H9 (cell line): ENCODE measurements at regions not wholly inside any gene's neighbourhood (a gene's known extent, or its start where the extent isn't known, plus 50 kb on each side); places are given as distances from the start of the nearest gene placed in this dataset.

Experiments
- DNase-seq: peaks from one replicate; pipeline ENCODE4 v3.0.0-alpha.2; 2017
- H2AFZ ChIP-seq: one replicate; pipeline ENCODE4 v1.6.1; 2013; ENCODE audit warnings: mild to moderate bottlenecking, low read length, control low read depth, moderate library complexity
- H2AK5ac ChIP-seq: 2 replicates; pipeline ENCODE4 v1.6.1; 2013; ENCODE audit warnings: low read length, control low read depth, mixed read lengths; ENCODE audit not compliant: insufficient read length
- H2BK120ac ChIP-seq: one replicate; pipeline ENCODE4 v1.6.1; 2013; ENCODE audit warnings: low read depth, mild to moderate bottlenecking, low read length, control low read depth, inconsistent platforms; ENCODE audit not compliant: poor library complexity, severe bottlenecking
- H2BK12ac ChIP-seq: 2 replicates; pipeline ENCODE4 v1.6.1; 2013; ENCODE audit warnings: low read length, control low read depth, mixed read lengths, low read depth; ENCODE audit not compliant: insufficient read length
- H2BK15ac ChIP-seq: 2 replicates; pipeline ENCODE4 v1.6.1; 2013; ENCODE audit warnings: low read depth, low read length, control low read depth
- H2BK20ac ChIP-seq: one replicate; pipeline ENCODE4 v1.6.1; 2013; ENCODE audit warnings: low read depth, mild to moderate bottlenecking, low read length, control low read depth, inconsistent platforms; ENCODE audit not compliant: poor library complexity, severe bottlenecking
- H2BK5ac ChIP-seq: 2 replicates; pipeline ENCODE4 v1.6.1; 2013; ENCODE audit warnings: low read length, control low read depth, mixed read lengths; ENCODE audit not compliant: insufficient read length
- H3K14ac ChIP-seq: 2 replicates; pipeline ENCODE4 v1.6.1; 2013; ENCODE audit warnings: low read length, control low read depth; ENCODE audit not compliant: insufficient read depth
- H3K18ac ChIP-seq: 2 replicates; pipeline ENCODE4 v1.6.1; 2013; ENCODE audit warnings: low read depth, mild to moderate bottlenecking, mixed read lengths, low read length, control low read depth; ENCODE audit not compliant: insufficient read length
- H3K23ac ChIP-seq: 2 replicates; pipeline ENCODE4 v1.6.1; 2013; ENCODE audit warnings: low read length, control low read depth, mixed read lengths, low read depth; ENCODE audit not compliant: insufficient read length
- H3K23me2 ChIP-seq: 2 replicates; pipeline ENCODE4 v1.6.1; 2013; ENCODE audit warnings: low read depth, mild to moderate bottlenecking, mixed read lengths, low read length, control low read depth; ENCODE audit not compliant: insufficient read length, poor library complexity, severe bottlenecking
- H3K27ac ChIP-seq: 2 replicates; pipeline ENCODE4 v1.5.1; 2013; ENCODE audit warnings: low read length, control low read depth, mixed read lengths, low read depth; ENCODE audit not compliant: insufficient read length
- H3K27me3 ChIP-seq: 2 replicates; pipeline ENCODE4 v1.6.1; 2013; ENCODE audit warnings: low read length, control low read depth, inconsistent platforms; ENCODE audit not compliant: insufficient read depth
- H3K4ac ChIP-seq: 2 replicates; pipeline ENCODE4 v1.6.1; 2013; ENCODE audit warnings: low read depth, mild to moderate bottlenecking, control low read depth, inconsistent platforms, low read length, moderate library complexity
- H3K4me1 ChIP-seq: 2 replicates; pipeline ENCODE4 v1.6.1; 2013; ENCODE audit warnings: low read length, control low read depth, inconsistent platforms; ENCODE audit not compliant: insufficient read depth
- H3K4me2 ChIP-seq: 2 replicates; pipeline ENCODE4 v1.6.1; 2013; ENCODE audit warnings: low read length, control low read depth, mixed read lengths; ENCODE audit not compliant: insufficient read length, insufficient read depth
- H3K56ac ChIP-seq: 2 replicates; pipeline ENCODE4 v1.6.1; 2013; ENCODE audit warnings: low read depth, mild to moderate bottlenecking, mixed read lengths, low read length, control low read depth; ENCODE audit not compliant: insufficient read length
- H3K79me1 ChIP-seq: 2 replicates; pipeline ENCODE4 v1.6.1; 2013; ENCODE audit warnings: low read depth, mild to moderate bottlenecking, moderate library complexity, low read length, control low read depth, inconsistent platforms; ENCODE audit not compliant: insufficient read depth, poor library complexity, severe bottlenecking
- H3K79me2 ChIP-seq: 2 replicates; pipeline ENCODE4 v1.6.1; 2013; ENCODE audit warnings: low read length, control low read depth, inconsistent platforms; ENCODE audit not compliant: insufficient read depth
- H3K9ac ChIP-seq: 2 replicates; pipeline ENCODE4 v1.6.1; 2013; ENCODE audit warnings: low read length, control low read depth, mixed read lengths; ENCODE audit not compliant: insufficient read length; ENCODE audit errors: extremely low read depth
- H3K9me3 ChIP-seq: one replicate; pipeline ENCODE4 v1.6.1; 2013; ENCODE audit warnings: low read depth, low read length, inconsistent platforms; ENCODE audit not compliant: control insufficient read depth
- H3T11ph ChIP-seq: one replicate; pipeline ENCODE4 v1.6.1; 2013; ENCODE audit warnings: mild to moderate bottlenecking, low read length, control low read depth, inconsistent platforms
- H4K20me1 ChIP-seq: one replicate; pipeline ENCODE4 v1.6.1; 2013; ENCODE audit not compliant: control insufficient read depth, insufficient read length, insufficient read depth
- H4K5ac ChIP-seq: 2 replicates; pipeline ENCODE4 v1.6.1; 2013; ENCODE audit warnings: low read depth, mild to moderate bottlenecking, mixed read lengths, low read length, control low read depth; ENCODE audit not compliant: insufficient read length
- H4K8ac ChIP-seq: replicated peaks from 2 replicates; pipeline ENCODE4 v1.6.1; 2013; ENCODE audit warnings: low read length, control low read depth, mixed read lengths, low read depth; ENCODE audit not compliant: insufficient read length
- H4K91ac ChIP-seq: 2 replicates; pipeline ENCODE4 v1.6.1; 2013; ENCODE audit warnings: low read depth, mild to moderate bottlenecking, moderate library complexity, mixed read lengths, low read length, control low read depth; ENCODE audit not compliant: insufficient read length
- H3K27ac Mint-ChIP-seq, 3 experiments: 2 replicates in 2 of 3; 3 replicates in 1 of 3; pipeline ENCODE4 v1.8.0; 2020 to 2021; ENCODE audit warnings: mixed read lengths in 3 of 3, mild to moderate bottlenecking in 1 of 3, moderate library complexity in 1 of 3
- H3K27me3 Mint-ChIP-seq: 2 replicates; pipeline ENCODE4 v1.8.0; 2021; ENCODE audit warnings: low read depth, mild to moderate bottlenecking, moderate library complexity, mixed read lengths
- H3K36me3 Mint-ChIP-seq, 3 experiments: 2 replicates in 2 of 3; 3 replicates in 1 of 3; pipeline ENCODE4 v1.8.0; 2020 to 2021; ENCODE audit warnings: low read depth in 3 of 3, mixed read lengths in 3 of 3; ENCODE audit not compliant: insufficient read depth in 1 of 3
- H3K4me1 Mint-ChIP-seq, 2 experiments: 2 replicates each; pipeline ENCODE4 v1.8.0; 2020; ENCODE audit warnings: mixed read lengths in 2 of 2
- H3K4me3 Mint-ChIP-seq, 2 experiments: 2 replicates in 1 of 2; 3 replicates in 1 of 2; pipeline ENCODE4 v1.8.0; 2020 to 2021; ENCODE audit warnings: mild to moderate bottlenecking in 2 of 2, mixed read lengths in 2 of 2, moderate library complexity in 1 of 2
- H3K9me3 Mint-ChIP-seq, 2 experiments: 2 replicates in 1 of 2; 3 replicates in 1 of 2; pipeline ENCODE4 v1.8.0; 2020; ENCODE audit warnings: mild to moderate bottlenecking in 2 of 2, mixed read lengths in 2 of 2, moderate library complexity in 1 of 2
- CTCF ChIP-seq: fragments of 200-600 bp; sonication (generic); conservative IDR thresholded peaks from 3 replicates; pipeline ENCODE4 v1.8.0; 2021; ENCODE audit warnings: antibody characterized with exemption, mild to moderate bottlenecking
- WGBS: extraction: QIAGEN DNeasy Blood & Tissue Kit; methylation state at CpG from one replicate; pipeline ENCODE4 v1.1.7; 2013; ENCODE audit warnings: missing lambda C conversion rate, low lambda C conversion rate, mixed read lengths; ENCODE audit not compliant: insufficient read length; ENCODE audit errors: extremely low coverage; 5-methylcytosine and 5-hydroxymethylcytosine counted together

- H3K27me3 ChIP-seq: no peaks in the 10 kb centered on the region
- no peaks in the 10 kb centered on the region for H3K27me3 Mint-ChIP-seq
- TF ChIP-seq CTCF: no peak
- H3K9me3 ChIP-seq: no peaks in the 10 kb centered on the region
- no peaks in the 10 kb centered on the region for H4K20me1 ChIP-seq
- H3K27ac Mint-ChIP-seq: no peak overlapping the region
- no peak overlapping the region for H3K4ac ChIP-seq
- H2BK15ac ChIP-seq: no peak overlapping the region
- no peak overlapping the region for H2BK12ac ChIP-seq
- H3K9ac ChIP-seq: no peak overlapping the region
- no peak overlapping the region for H3K23ac ChIP-seq
- no peak overlapping the region for H2BK20ac ChIP-seq
- H3K18ac ChIP-seq: no peak overlapping the region
- no CpG with 5 or more reads among the region's 2 CpGs for WGBS
- H3K4me1 ChIP-seq: no peaks in the 10 kb centered on the region
- DNase-seq: no peak
- H3K56ac ChIP-seq: no peak overlapping the region
- H3K79me2 ChIP-seq: no peaks in the 10 kb centered on the region
- H3K23me2 ChIP-seq: no peaks in the 10 kb centered on the region
- H3K36me3 Mint-ChIP-seq: peaks cover 0 to 3% (median 2%) of the 10 kb centered on the region in 3 experiments; a peak in 1 of 7 replicates
- H4K91ac ChIP-seq: no peak overlapping the region
- H2BK5ac ChIP-seq: no peak overlapping the region
- H3T11ph ChIP-seq: no peak overlapping the region
- no peak overlapping the region for H3K14ac ChIP-seq
- H3K4me3 Mint-ChIP-seq: no peak overlapping the region
- no peak overlapping the region for H3K27ac ChIP-seq
- H3K79me1 ChIP-seq: no peaks in the 10 kb centered on the region
- H2AFZ ChIP-seq: no peak overlapping the region
- H4K8ac ChIP-seq: no peak overlapping the region
- H2BK120ac ChIP-seq: no peak overlapping the region
- H3K4me1 Mint-ChIP-seq: no peaks in the 10 kb centered on the region
- no peak overlapping the region for H4K5ac ChIP-seq
- no peak overlapping the region for H3K4me2 ChIP-seq
- H3K9me3 Mint-ChIP-seq: no peaks in the 10 kb centered on the region; a peak in 1 of 5 replicates
- H2AK5ac ChIP-seq: no peak overlapping the region
These were observed 139.2 kb upstream of the ANKRD50 start for GRCh38 chr4:124851741-124852140.
